Endothelial cell (in vitro differentiated cells): ENCODE measurements at regions not wholly inside any gene's neighbourhood (a gene's known extent, or its start where the extent isn't known, plus 50 kb on each side); places are given as distances from the start of the nearest gene placed in this dataset.

ENCODE experiments used
- DNase-seq: peaks from one replicate; pipeline ENCODE4 v3.0.0; 2021; ENCODE audit warnings: low spot score
- H3K27ac Mint-ChIP-seq: one replicate; pipeline ENCODE4 v1.8.0; 2021; ENCODE audit warnings: mixed read lengths, inconsistent platforms; ENCODE audit not compliant: unreplicated experiment
- H3K27me3 Mint-ChIP-seq: one replicate; pipeline ENCODE4 v1.8.0; 2021; ENCODE audit warnings: mild to moderate bottlenecking, moderate library complexity, mixed read lengths, inconsistent platforms; ENCODE audit not compliant: unreplicated experiment
- H3K36me3 Mint-ChIP-seq: one replicate; pipeline ENCODE4 v1.8.0; 2021; ENCODE audit warnings: mild to moderate bottlenecking, low read depth, mixed read lengths, inconsistent platforms; ENCODE audit not compliant: unreplicated experiment
- H3K4me1 Mint-ChIP-seq: one replicate; pipeline ENCODE4 v1.8.0; 2021; ENCODE audit warnings: mild to moderate bottlenecking, mixed read lengths, inconsistent platforms; ENCODE audit not compliant: unreplicated experiment
- H3K4me3 Mint-ChIP-seq: one replicate; pipeline ENCODE4 v1.8.0; 2021; ENCODE audit warnings: mild to moderate bottlenecking, mixed read lengths, inconsistent platforms; ENCODE audit not compliant: unreplicated experiment
- H3K9me3 Mint-ChIP-seq: one replicate; pipeline ENCODE4 v1.8.0; 2021; ENCODE audit warnings: mixed read lengths, inconsistent platforms; ENCODE audit not compliant: unreplicated experiment
- TF ChIP-seq, protein P1 (sequence below): fragments of 200-600 bp; sonication (generic); IDR thresholded peaks from one replicate; pipeline ENCODE4 v1.5.0; 2021; ENCODE audit warnings: antibody characterized with exemption; ENCODE audit not compliant: unreplicated experiment

DNA sequence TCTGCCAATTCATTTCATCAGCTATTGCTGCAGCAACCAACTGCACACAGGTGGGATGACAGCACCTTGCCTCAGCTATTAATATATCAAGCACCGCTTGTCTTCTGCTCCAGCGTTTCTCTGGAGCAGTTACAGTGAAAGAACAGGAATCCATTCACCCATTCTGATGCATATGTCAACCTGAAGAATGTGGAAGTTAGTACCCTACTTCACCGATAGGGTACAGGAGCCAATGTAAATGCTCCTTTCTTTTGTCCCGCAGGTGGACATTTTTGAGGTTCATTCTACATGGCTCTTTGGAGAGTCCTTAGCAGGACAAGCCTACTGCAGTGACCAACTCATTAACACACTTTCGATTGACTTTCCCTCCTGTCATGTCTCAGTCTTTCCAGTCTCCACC lies 104.4 kb upstream of the PRNP start:
- Mint-ChIP-seq H3K4me3 (no peak overlapping the region), H3K4me1 (no peaks in the 10 kb centered on the region), H3K36me3 (no peaks in the 10 kb centered on the region), H3K9me3 (no peaks in the 10 kb centered on the region), H3K27me3 (no peaks in the 10 kb centered on the region), H3K27ac (no peak overlapping the region)
- TF ChIP-seq, protein P1, sequence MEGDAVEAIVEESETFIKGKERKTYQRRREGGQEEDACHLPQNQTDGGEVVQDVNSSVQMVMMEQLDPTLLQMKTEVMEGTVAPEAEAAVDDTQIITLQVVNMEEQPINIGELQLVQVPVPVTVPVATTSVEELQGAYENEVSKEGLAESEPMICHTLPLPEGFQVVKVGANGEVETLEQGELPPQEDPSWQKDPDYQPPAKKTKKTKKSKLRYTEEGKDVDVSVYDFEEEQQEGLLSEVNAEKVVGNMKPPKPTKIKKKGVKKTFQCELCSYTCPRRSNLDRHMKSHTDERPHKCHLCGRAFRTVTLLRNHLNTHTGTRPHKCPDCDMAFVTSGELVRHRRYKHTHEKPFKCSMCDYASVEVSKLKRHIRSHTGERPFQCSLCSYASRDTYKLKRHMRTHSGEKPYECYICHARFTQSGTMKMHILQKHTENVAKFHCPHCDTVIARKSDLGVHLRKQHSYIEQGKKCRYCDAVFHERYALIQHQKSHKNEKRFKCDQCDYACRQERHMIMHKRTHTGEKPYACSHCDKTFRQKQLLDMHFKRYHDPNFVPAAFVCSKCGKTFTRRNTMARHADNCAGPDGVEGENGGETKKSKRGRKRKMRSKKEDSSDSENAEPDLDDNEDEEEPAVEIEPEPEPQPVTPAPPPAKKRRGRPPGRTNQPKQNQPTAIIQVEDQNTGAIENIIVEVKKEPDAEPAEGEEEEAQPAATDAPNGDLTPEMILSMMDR: peak; percentile 49
- DNase-seq: no peak

DNA sequence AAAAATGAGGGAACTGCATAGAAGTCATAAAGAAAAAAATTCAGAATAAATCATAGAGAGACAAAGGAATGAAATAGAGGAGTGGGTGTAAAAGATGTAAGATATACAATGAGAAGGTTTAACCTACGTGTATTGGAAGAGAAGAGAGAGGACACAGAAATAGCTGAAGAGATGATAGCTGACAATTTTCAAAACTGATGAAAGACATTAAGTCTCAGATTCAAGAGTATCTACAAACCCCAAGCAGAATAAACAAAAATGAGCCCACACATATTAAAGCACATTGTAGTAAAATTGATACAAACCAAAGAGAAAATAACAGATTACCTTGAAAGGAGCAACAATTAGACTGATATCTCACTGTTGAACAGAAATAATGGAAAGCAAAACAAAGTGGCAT lies 107.9 kb upstream of the PRNP start:
- H3K27me3 Mint-ChIP-seq: no peaks in the 10 kb centered on the region

DNA sequence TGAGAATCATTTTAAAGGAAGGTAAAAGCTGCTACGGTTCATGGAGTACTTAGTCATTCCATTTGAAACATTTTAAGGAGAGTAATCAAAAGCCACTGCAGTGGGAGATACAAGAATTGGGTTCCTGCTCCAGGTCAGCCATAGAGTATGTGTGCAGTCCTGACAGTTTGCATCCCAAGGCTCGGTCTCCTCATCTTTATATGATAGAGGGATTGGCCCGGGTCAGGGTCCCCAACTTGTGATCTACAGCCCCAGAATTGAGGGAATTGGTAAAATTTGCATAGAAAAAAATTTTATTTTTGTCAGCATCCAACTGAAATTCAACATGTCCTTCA lies 111.9 kb upstream of the PRNP start:
- no peak overlapping the region for H3K27ac Mint-ChIP-seq
- H3K27me3 Mint-ChIP-seq: no peaks in the 10 kb centered on the region
- H3K4me1 Mint-ChIP-seq: no peaks in the 10 kb centered on the region
- no peak for DNase-seq
- TF ChIP-seq, protein P1: no peak
- H3K4me3 Mint-ChIP-seq: no peak overlapping the region
- no peaks in the 10 kb centered on the region for H3K9me3 Mint-ChIP-seq
- H3K36me3 Mint-ChIP-seq: no peaks in the 10 kb centered on the region

More for the DNA sequence above, 107.9 kb upstream of the PRNP start:
- Mint-ChIP-seq H3K4me1 (no peaks in the 10 kb centered on the region), H3K27ac (no peak overlapping the region), H3K9me3 (no peaks in the 10 kb centered on the region), H3K4me3 (no peak overlapping the region), H3K36me3 (no peaks in the 10 kb centered on the region)
- DNase-seq: no peak
- TF ChIP-seq, protein P1: no peak

DNA sequence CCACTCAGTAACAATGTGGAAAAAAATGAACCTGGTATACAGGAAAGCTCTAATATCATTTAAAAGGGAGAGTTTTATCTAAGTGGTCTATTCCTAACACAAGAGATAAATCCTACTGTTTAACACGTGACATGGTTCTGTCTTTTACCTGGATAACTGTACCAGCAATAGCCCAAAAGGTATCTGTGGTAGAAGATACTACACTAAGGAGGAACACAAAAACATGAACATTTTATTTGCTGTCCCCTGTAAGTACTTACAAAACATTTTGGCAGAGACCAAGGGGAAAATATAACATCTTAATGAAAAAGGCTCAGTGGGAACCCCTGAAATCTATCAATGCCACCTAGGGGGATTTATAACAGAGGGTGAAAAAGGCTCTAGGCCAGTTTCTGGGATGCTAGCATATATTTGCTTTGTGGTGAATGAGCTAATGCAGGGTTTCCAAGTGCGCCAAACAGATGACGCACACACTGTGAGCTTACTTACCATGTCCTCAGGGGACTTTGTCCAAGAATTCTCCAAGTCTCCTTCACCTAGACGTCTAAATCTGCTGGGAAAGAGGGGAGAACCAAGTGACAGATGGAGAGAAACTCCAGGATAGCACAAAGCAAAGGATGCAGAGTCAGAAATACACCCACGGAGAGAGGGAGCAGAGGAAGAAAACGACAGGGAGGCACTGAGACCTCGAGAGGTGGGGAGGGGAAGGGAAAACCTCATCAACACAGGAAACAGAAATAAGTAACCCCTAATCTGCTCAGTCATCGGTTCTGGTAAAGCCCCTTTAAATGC lies 112.5 kb upstream of the PRNP start:
- Mint-ChIP-seq H3K4me1 (no peaks in the 10 kb centered on the region), H3K4me3 (no peak overlapping the region), H3K36me3 (no peaks in the 10 kb centered on the region), H3K9me3 (no peaks in the 10 kb centered on the region), H3K27me3 (no peaks in the 10 kb centered on the region), H3K27ac (no peak overlapping the region)
- DNase-seq: no peak
- TF ChIP-seq, protein P1: no peak

DNA sequence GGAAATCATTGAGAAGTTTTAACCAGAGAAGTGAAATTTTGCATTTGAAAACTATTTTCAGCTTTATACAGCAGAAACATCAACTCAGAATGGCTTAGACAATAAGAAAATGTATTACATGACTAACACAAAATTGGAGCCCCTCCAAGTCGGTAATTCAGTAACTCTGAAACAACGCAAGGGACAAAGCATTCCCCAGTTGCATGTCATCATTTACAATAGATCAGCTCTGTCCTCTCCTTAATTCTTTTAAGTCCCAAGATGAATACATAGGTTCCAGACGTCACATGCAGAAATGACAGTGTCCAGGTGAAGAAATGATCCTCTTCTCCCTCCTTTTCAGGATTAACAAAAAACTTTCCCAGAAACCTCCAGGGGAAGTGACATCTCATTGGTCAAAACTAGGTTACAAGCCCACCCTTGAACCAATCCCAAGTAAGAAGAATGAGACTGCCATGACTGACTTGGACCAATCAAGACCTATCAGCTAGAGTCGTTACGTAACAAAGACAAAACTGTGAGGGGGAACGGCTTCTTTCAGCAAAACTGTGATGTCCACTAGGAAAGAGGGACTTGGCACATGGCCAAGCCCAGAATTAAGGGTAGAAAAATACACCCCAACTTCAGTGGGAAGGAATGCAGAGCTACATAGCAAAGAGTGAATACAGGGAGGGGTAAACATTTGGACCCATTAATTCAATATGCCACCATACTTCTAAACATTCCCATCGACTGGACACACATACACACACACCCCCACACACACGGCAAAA lies 114.3 kb upstream of the PRNP start:
- H3K4me1 Mint-ChIP-seq: no peaks in the 10 kb centered on the region
- TF ChIP-seq, protein P1: no peak
- no peaks in the 10 kb centered on the region for H3K36me3 Mint-ChIP-seq
- no peaks in the 10 kb centered on the region for H3K9me3 Mint-ChIP-seq
- DNase-seq: no peak
- no peaks in the 10 kb centered on the region for H3K27me3 Mint-ChIP-seq
- H3K27ac Mint-ChIP-seq: no peak overlapping the region
- H3K4me3 Mint-ChIP-seq: no peak overlapping the region
